HFF-Myc (cell line): ENCODE measurements at regions not wholly inside any gene's neighbourhood (a gene's known extent, or its start where the extent isn't known, plus 50 kb on each side); places are given as distances from the start of the nearest gene placed in this dataset.
"Not testable (repeated sequence)": the region's sequence is repeated elsewhere in the genome, so short reads cannot be mapped to it uniquely, and the experiment has no call there.

Source experiments
- DNase-seq: peaks from one replicate; pipeline ENCODE4 v3.0.0-alpha.2; 2011; ENCODE audit warnings: low read depth; ENCODE audit errors: extremely low read depth
- H3K4me3 ChIP-seq: replicated peaks from 2 replicates; pipeline ENCODE4 v1.5.1; 2011; ENCODE audit warnings: low read depth, mild to moderate bottlenecking, control low read depth, low read length
- CTCF ChIP-seq: IDR thresholded peaks from 2 replicates; pipeline ENCODE4 v1.5.1; 2012; ENCODE audit warnings: mild to moderate bottlenecking, low read depth, low read length, control low read depth; ENCODE audit errors: missing control alignments

GRCh38 chr12:114815026-114815795 is 131.2 kb upstream of the TBX3 start:
- no peak for DNase-seq

GRCh38 chr12:114812858-114813761 is 129.1 kb upstream of the TBX3 start:
- no peak for TF ChIP-seq CTCF
- no peak overlapping the region for H3K4me3 ChIP-seq
- no peak for DNase-seq

More at GRCh38 chr12:114815026-114815795, 131.2 kb upstream of the TBX3 start:
- TF ChIP-seq CTCF, result no peak
- no peak overlapping the region for H3K4me3 ChIP-seq

- no peak for TF ChIP-seq CTCF
- DNase-seq, result no peak
- H3K4me3 ChIP-seq, result no peak overlapping the region
Measured at GRCh38 chr12:114812384-114812783, 128.4 kb upstream of the TBX3 start.

GRCh38 chr12:114809097-114809496 is 125.1 kb upstream of the TBX3 start:
- H3K4me3 ChIP-seq, result no peak overlapping the region
- no peak for DNase-seq
- TF ChIP-seq CTCF, result no peak

- H3K4me3 ChIP-seq, DNase-seq: not testable (repeated sequence)
Measured at GRCh38 chr12:114801381-114801780, 117.4 kb upstream of the TBX3 start.

- DNase-seq, H3K4me3 ChIP-seq: not testable (repeated sequence)
Measured at GRCh38 chr12:114800566-114800965, 116.6 kb upstream of the TBX3 start.

- TF ChIP-seq CTCF, result no peak
- DNase-seq, result no peak
- H3K4me3 ChIP-seq, result no peak overlapping the region
Measured at GRCh38 chr12:114799574-114800487, 115.9 kb upstream of the TBX3 start.
